Endothelial cell of umbilical vein (primary cell): ENCODE measurements at regions not wholly inside any gene's neighbourhood (a gene's known extent, or its start where the extent isn't known, plus 50 kb on each side); places are given as distances from the start of the nearest gene placed in this dataset.

ENCODE experiments used
- BruUV-seq: library from RNA; stranded (reverse); fragments of 400-500 nt; replicated peaks from 2 replicates; lab custom pipeline; 2021; lab: Mats Ljungman, UMichigan
- CTCF ChIA-PET: fragments of 300-600, 350-600 bp; sonication (Branson Sonifier 250); formaldehyde crosslinking; loops from one replicate; lab custom pipeline; 2021; ENCODE audit warnings: antibody characterized with exemption, inconsistent platforms; lab: Charles Lee
- POLR2A ChIA-PET: fragments of 300-600, 350-600 bp; sonication (Branson Sonifier 250); formaldehyde crosslinking; loops from one replicate; lab custom pipeline; 2021; ENCODE audit warnings: antibody characterized with exemption, inconsistent platforms; lab: Charles Lee
- DNase-seq: peaks from one replicate; pipeline ENCODE4 v3.0.0-alpha.2; 2011; ENCODE audit warnings: low read depth, low spot score
- FAIRE-seq: peaks from 2 replicates; lab custom pipeline; 2011; peaks lifted over from hg19 to GRCh38; lab: Jason Lieb, UNC
- H2AFZ ChIP-seq: 2 replicates; pipeline ENCODE4 v1.6.0; 2012; ENCODE audit warnings: low read depth, low read length, control low read depth, inconsistent platforms
- H3K27ac ChIP-seq: 2 replicates; pipeline ENCODE4 v1.5.1; 2011; ENCODE audit warnings: low read depth, mild to moderate bottlenecking, control low read depth, low read length, moderate library complexity; ENCODE audit not compliant: insufficient read depth
- H3K27me3 ChIP-seq, 2 experiments: 2 replicates each; pipeline versions ENCODE4 v1.6.0 to v1.6.1; 2011; ENCODE audit warnings: low read length in 2 of 2, mixed read lengths in 1 of 2; ENCODE audit not compliant: control insufficient read depth in 2 of 2, insufficient read depth in 2 of 2
- H3K36me3 ChIP-seq, 2 experiments: 2 replicates in 1 of 2; 3 replicates in 1 of 2; pipeline ENCODE4 v1.5.1; 2011; ENCODE audit warnings: low read length in 2 of 2, mild to moderate bottlenecking in 1 of 2, moderate library complexity in 1 of 2; ENCODE audit not compliant: control insufficient read depth in 2 of 2, insufficient read depth in 2 of 2; ENCODE audit errors: extremely low read depth in 1 of 2
- H3K4me1 ChIP-seq: 3 replicates; pipeline ENCODE4 v1.5.1; 2011; ENCODE audit warnings: mild to moderate bottlenecking, low read length; ENCODE audit not compliant: control insufficient read depth, insufficient read depth; ENCODE audit errors: extremely low read depth
- H3K4me2 ChIP-seq: 2 replicates; pipeline ENCODE4 v1.6.1; 2011; ENCODE audit warnings: low read length, control low read depth, mixed read lengths; ENCODE audit not compliant: insufficient read depth
- H3K4me3 ChIP-seq, 3 experiments: fragments of 200-600 bp in 1 of 3; sonication (generic), shearing (Covaris generic) in 1 of 3; replicated peaks in 1 of 3; 2 replicates each; pipeline ENCODE4 v1.5.1; 2011 to 2016; ENCODE audit warnings: control low read depth in 3 of 3, low read length in 3 of 3, mild to moderate bottlenecking in 2 of 3, inconsistent platforms in 1 of 3, low read depth in 1 of 3, moderate library complexity in 1 of 3; ENCODE audit not compliant: insufficient read depth in 1 of 3
- H3K79me2 ChIP-seq: 2 replicates; pipeline ENCODE4 v1.6.0; 2012; ENCODE audit warnings: low read length, inconsistent platforms; ENCODE audit not compliant: control insufficient read depth, insufficient read depth
- H3K9ac ChIP-seq: replicated peaks from 2 replicates; pipeline ENCODE3; 2011; ENCODE audit warnings: low read length, control low read depth; ENCODE audit not compliant: insufficient read depth; ENCODE audit errors: extremely low read depth
- H3K9me1 ChIP-seq: replicated peaks from 3 replicates; pipeline ENCODE4 v1.6.0; 2011; ENCODE audit warnings: mild to moderate bottlenecking, low read length; ENCODE audit not compliant: control insufficient read depth, insufficient read depth; ENCODE audit errors: extremely low read depth
- H3K9me3 ChIP-seq: replicated peaks from 2 replicates; pipeline ENCODE4 v1.5.1; 2012; ENCODE audit warnings: low read length, inconsistent platforms; ENCODE audit not compliant: control insufficient read depth, insufficient read depth
- H4K20me1 ChIP-seq: replicated peaks from 2 replicates; pipeline ENCODE3; 2011; ENCODE audit warnings: mild to moderate bottlenecking, low read length; ENCODE audit not compliant: control insufficient read depth, insufficient read depth; ENCODE audit errors: extremely low read depth
- CTCF ChIP-seq, 2 donors: IDR thresholded peaks; 1 replicate in 1 of 2; 2 replicates in 1 of 2; pipeline ENCODE4 v1.5.1; 2011; ENCODE audit warnings: low read length in 2 of 2, mild to moderate bottlenecking in 2 of 2, moderate library complexity in 2 of 2, control low read depth in 1 of 2, inconsistent platforms in 1 of 2, low read depth in 1 of 2; ENCODE audit not compliant: insufficient read depth in 1 of 2; ENCODE audit errors: extremely low read depth in 1 of 2
- EZH2 ChIP-seq: IDR thresholded peaks from 2 replicates; pipeline ENCODE4 v1.6.1; 2012; ENCODE audit warnings: borderline replicate concordance, low read depth, mild to moderate bottlenecking, moderate library complexity, low read length, inconsistent platforms; ENCODE audit not compliant: severe bottlenecking
- FOS ChIP-seq: IDR thresholded peaks from 2 replicates; pipeline ENCODE4 v1.6.1; 2011; ENCODE audit warnings: mild to moderate bottlenecking, low read length, moderate library complexity, borderline replicate concordance; ENCODE audit not compliant: insufficient read depth
- GATA2 ChIP-seq: IDR thresholded peaks from 2 replicates; pipeline ENCODE4 v1.7.0; 2011; ENCODE audit warnings: low read depth, mild to moderate bottlenecking, moderate library complexity, mixed read lengths, low read length; ENCODE audit not compliant: insufficient read length, insufficient read depth
- JUN ChIP-seq: IDR thresholded peaks from 2 replicates; pipeline ENCODE4 v1.6.1; 2011; ENCODE audit warnings: borderline replicate concordance, low read depth; ENCODE audit not compliant: insufficient read length, insufficient read depth
- MAX ChIP-seq: IDR thresholded peaks from 2 replicates; pipeline ENCODE4 v1.6.1; 2011; ENCODE audit not compliant: insufficient read depth, insufficient read length
- MYC ChIP-seq: IDR thresholded peaks from one replicate; pipeline ENCODE4 v1.6.1; 2011; ENCODE audit warnings: mild to moderate bottlenecking, low read depth, low read length
- POLR2A ChIP-seq: IDR thresholded peaks from 2 replicates; pipeline ENCODE4 v1.6.1; 2012; ENCODE audit warnings: low read depth, mild to moderate bottlenecking, control low read depth, low read length
- POLR2AphosphoS5 ChIP-seq: IDR thresholded peaks from 2 replicates; pipeline ENCODE4 v1.6.1; 2012; ENCODE audit warnings: low read depth, mild to moderate bottlenecking, control low read depth, low read length, moderate library complexity; ENCODE audit not compliant: insufficient read depth
- dilution Hi-C: fragments of 300-500 bp; cut with MboI; formaldehyde crosslinking; loops from one replicate; pipeline ENCODE4 v1.15.0; 2019; ENCODE audit warnings: low sequenced_read_pairs; ENCODE audit not compliant: extremely low pct_ligation_motif_present
- intact Hi-C: fragments of 100-400 bp; cut with micrococcal nuclease; formaldehyde crosslinking; loops from one replicate; pipeline ENCODE4 v1.10.0; 2022

DNA sequence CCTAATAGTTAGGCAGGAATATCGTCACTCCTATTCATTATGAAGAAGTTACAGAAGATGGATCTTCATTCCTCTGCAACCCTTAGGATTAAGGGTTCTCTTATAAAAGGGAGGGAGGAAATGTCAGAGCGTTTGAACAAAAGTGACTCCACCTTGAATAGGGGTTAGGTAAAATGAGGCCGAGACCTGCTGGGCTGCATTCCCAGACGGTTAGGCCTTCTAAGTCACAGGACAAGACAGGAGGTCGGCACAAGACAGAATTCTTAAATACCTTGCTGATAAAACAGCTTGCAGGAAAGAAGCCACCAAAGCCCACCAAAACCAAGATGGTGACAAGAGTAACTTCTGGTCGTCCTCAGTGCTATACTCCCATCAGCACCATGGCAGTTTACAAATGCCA lies 147.6 kb downstream of the CDCA7 start:
- dilution Hi-C loops = no loop called here
- Histone ChIP-seq H3K9ac (no peak overlapping the region), H3K4me2 (no peak overlapping the region), H3K36me3 (no peaks in the 10 kb centered on the region), H3K9me3 (no peaks in the 10 kb centered on the region), H3K9me1 (no peaks in the 10 kb centered on the region), H2AFZ (no peak overlapping the region), H3K27ac (no peak overlapping the region), H4K20me1 (no peaks in the 10 kb centered on the region), H3K27me3 (peaks cover 0 to 5% of the 10 kb centered on the region in 2 experiments), H3K79me2 (no peaks in the 10 kb centered on the region), H3K4me3 (no peak overlapping the region), H3K4me1 (no peaks in the 10 kb centered on the region)
- BruUV-seq = no TSS peak
- CTCF ChIA-PET = no interaction called here
- DNase-seq (no peak), FAIRE-seq (no peak)
- intact Hi-C loops = no loop called here
- POLR2A ChIA-PET = no interaction called here
- TF ChIP-seq POLR2A = no peak
- TF ChIP-seq GATA2 = no peak
- TF ChIP-seq POLR2AphosphoS5 = no peak
- TF ChIP-seq JUN = no peak
- TF ChIP-seq EZH2 = no peak
- TF ChIP-seq FOS = no peak
- no peak for TF ChIP-seq MAX
- no peak for TF ChIP-seq CTCF (IDR thresholded peaks at IDR 0.05; ENCODE audit: extremely low read depth in 1 of 2, insufficient read depth in 1 of 2, low read depth in 1 of 2, low read length in 2 of 2)
- no peak for TF ChIP-seq MYC
